GM18867 (cell line): ENCODE measurements at regions not wholly inside any gene's neighbourhood (a gene's known extent, or its start where the extent isn't known, plus 50 kb on each side); places are given as distances from the start of the nearest gene placed in this dataset.

ENCODE experiments used
- ATAC-seq: cut with Tn5 transposase; IDR thresholded peaks from one replicate; pipeline ENCODE4 v1.9.1; 2021; ENCODE audit warnings: mild to moderate bottlenecking, moderate library complexity; ENCODE audit not compliant: unreplicated experiment

- ATAC-seq, result no peak
These were observed 903.7 kb upstream of the USP15 start for GRCh38 chr12:61356485-61356884.

- no peak for ATAC-seq
These were observed 902.7 kb upstream of the USP15 start for GRCh38 chr12:61357496-61357895.

GRCh38 chr12:61362037-61362436, 898.2 kb upstream of the USP15 start:
- no peak for ATAC-seq

DNA sequence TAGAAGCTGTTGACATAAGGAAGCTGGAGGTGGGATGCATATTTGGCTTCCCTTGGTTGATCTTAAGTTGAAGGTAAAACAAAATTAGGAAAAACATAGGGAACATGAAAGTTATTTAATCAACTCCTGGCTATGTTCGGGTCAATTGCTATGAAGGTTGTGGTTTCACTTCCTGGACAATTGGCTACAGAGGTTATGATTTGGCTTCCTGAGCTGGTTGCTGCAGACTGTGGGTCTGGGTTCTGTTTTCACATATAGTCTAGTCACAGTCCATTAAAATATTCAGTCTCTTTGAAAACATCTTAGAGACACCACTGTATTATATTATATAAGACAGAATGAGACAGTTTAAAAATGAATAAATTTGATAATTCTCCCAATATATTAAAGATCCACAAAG, 895.2 kb upstream of the USP15 start:
- ATAC-seq, result no peak

DNA sequence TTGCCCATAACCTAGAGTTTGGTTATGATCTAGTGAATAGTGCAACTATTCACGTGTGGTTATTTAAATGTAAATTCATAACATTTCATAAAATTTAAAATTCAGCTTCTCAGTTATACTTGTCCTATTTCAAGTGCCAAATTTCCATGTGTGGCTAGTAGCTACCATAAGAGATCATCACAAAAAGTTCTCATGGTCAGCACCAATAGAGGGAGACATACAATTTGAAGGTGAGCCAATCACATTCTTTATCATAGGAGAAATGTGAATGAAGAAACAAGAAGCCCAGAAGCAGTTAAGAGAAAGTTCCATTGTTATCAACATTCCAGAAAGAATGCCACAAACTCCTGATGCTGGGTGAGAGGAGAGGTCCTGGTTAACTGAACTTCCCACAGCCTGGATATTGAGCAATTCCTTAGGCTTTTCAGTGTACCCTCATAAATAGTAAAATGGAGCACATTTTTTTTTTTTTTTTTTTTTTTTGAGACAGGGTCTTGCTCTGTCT, 892.9 kb upstream of the USP15 start:
- ATAC-seq, result no peak

DNA sequence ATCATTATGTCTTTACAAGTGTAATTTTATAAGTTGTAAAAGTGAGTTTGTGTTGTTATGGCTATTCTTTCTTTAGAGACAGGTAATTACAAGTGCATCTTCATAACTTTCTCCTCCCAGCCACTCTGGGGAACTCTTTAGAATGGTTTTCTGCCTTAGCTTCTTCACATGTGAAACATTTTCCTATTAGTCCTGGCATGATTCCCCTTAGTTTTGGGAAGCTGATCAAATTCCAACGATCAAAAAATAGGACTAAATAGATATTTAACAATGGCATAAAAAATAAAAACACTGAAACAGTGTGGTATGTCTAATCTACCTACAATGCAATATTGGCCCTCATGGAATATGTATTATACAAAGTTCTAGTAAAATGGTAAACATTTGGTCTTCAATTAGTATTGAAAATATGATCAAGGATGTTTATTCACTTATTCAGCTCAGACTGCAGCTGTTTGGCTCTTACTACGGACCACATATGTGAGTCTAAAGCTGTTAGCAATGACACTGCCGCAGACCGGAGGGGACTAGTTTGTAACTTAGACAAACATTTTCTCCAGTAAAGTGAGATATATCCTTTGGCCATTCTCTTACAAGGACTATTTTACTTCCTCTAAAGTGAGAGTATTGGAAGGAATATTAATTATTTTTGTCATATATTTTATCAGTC, 890.8 kb upstream of the USP15 start:
- ATAC-seq, result no peak

DNA sequence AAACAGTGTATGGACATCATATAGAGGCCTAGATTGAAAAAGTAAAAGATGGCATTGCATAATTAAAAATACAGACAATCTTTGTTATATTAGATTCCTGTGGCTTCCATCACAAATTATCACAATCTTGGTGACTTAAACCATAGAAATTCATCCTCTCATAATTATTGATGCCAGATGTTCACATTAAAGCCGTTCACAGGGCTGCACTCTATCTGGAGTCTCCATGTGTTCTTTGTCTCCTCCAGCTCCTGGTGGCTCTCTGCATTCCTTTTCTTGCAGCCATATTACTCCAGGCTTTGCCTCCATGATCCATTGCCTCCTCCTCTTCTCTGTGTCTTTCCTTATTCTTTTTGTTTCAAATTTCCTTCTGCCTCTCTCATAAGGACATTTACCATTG, 875.7 kb upstream of the USP15 start:
- no peak for ATAC-seq

DNA sequence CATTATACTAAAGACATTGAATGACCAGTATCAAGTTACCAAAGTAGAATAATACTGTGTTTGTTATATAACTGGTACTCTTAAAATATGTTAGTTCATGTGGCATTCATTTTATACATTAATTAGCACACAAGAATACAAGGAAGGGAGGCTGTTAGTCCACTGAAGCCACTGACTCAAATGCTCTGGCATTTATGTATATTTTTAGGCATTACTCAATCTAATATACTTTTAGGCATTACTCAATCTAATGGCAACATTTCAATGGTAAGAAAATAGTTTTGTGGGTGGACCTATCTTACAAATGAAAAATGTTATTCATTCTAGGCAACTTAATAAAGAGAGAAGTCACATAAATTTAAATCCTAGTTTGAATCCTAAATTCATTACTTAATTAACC, 874.4 kb upstream of the USP15 start:
- no peak for ATAC-seq

DNA sequence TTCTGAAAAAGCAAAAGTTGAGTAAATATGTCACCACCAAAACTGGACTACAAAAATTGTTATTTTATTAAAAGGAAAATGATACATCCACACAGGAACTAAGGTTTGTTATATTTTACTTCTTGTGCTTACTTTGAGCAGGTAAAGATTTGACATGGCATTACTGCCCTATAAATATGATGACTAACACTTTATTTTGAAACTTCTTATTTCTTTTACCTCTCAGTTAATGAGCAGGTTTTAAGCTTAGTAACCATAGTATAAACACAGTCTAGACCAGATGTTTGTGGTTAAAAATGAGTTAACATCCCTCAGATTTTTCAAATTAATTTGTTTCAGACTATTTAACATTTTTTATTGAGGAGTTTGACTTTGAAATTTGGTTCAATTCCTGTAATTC, 862.5 kb upstream of the USP15 start:
- ATAC-seq, result no peak

DNA sequence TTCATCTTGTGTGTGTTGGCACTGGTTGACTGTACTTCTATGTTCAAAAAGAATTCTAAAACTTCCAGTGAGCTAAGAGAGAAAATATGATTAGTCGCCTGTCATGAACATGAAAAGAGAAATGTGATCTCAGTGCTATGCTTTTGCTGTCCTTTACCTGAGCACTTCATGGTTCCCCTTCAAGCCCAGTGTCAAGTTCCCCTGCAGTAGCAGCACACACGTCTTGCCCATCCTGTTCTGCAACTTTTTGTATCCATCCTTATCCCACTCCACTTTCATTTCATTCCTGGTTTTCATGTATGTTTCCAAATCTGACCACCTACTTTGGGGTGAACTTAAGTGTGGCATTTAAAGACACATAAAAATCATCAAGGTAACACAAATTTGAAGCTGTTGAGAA, 848.0 kb upstream of the USP15 start:
- ATAC-seq, result no peak

GRCh38 chr12:61414470-61414869, 845.7 kb upstream of the USP15 start:
- ATAC-seq, result no peak

DNA sequence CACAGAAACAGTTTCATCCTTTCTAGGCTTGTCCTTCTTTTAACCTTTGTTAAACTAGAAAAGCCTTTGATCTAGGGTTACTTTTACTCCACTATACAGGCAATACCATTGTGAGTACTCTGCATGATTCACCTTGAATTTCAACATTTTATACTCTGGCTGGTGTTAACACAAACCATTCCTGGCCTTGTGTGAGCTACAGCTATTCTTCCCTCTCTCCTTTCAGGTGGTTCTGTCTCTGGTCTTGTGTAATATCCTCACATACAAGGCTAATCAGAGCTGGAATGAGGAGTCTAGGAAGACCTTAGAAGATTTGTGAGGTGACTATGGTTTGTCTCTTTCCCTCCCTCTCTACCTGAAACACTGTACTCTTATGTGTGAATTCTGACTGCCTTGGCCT, 837.4 kb upstream of the USP15 start:
- no peak for ATAC-seq

DNA sequence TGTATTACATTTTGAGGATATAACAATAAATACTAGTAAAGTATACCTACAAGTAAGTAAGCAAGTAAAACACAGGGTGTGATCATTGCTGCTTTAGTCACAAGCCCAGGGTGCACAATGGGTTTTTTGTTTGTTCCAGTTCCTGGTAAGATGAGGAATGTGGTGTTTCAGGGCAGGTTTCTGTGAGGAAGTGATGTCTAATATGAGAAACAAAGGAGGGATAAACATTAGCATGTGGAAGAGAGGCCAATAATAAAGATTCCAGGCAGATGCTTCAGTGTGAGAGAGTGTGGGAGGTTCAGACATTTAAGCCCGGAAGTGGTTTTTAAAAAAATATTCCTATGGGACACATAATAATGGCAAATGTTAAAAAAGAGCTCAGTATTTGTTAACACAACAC, 808.1 kb upstream of the USP15 start:
- ATAC-seq, result no peak

DNA sequence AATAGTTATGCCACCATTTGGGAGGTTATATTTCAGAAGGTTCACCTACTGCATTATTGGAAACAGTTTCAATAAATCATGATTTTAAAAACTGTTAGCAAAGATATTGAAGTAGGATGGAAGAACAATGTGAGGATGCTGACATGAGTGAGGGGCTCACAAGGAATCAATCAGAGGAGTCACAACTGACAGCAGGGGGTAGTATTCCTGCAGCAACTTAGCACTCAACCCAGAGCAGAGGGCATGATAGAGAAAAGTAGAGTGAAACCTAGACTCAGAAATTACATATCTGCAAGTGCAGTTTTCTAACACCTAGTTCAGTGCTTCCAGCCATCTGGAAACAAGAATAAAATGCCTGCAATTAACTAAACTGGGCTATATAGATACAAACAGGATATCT, 772.5 kb upstream of the USP15 start:
- no peak for ATAC-seq

- ATAC-seq, result no peak
These were observed 769.4 kb upstream of the USP15 start for GRCh38 chr12:61490526-61491498.

GRCh38 chr12:61502179-61502578, 758.0 kb upstream of the USP15 start:
- ATAC-seq, result no peak

DNA sequence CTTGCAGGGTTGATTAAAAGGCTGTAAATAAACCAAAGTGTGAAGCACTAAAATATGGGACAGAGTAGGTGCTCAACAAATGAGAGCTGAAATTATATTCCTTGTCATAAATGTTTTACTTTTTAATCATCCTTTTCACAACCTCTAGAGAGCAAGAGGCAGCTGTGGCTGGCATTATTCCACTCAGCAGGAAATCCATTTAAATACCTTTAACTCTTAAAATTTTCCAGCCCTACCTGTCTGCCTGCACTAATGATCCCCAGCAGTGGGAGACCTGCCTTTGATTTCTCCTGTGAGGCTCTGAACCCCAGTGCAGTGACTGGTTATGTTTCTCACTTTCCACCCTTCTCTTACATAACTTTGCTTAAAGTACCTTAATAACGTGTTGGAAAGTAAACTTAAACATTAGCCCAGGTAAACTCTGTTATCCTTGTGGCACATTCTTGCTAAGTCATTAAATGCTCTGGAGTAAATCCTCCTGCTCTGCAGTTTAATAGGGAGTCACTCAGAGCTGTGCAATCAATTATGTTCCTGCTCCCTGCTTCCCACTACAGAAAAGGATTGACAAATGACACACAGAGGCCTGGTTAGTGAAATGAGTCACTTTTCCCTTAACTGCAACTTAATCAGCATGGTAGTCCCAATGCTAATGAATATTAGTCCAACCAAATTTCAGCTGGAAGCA, 755.7 kb upstream of the USP15 start:
- ATAC-seq, result no peak

DNA sequence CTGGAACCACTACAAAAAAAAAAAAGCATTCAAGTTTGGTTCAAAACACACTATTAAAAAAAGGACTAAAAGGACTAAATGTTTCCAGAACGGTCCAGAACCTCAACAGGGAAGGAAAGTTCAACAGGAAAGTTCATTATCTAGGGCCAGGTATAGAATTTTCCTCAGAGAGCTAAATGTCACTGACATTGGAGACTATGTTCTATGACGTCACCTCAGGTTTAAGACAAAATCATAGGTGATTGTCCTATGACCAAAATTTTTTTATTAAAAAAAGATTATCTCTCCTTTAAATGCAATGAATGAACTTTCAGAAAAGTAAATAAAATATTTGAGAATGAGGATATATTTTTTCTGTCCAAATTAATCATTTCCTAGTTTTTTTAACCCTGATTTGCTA, 746.7 kb upstream of the USP15 start:
- no peak for ATAC-seq

DNA sequence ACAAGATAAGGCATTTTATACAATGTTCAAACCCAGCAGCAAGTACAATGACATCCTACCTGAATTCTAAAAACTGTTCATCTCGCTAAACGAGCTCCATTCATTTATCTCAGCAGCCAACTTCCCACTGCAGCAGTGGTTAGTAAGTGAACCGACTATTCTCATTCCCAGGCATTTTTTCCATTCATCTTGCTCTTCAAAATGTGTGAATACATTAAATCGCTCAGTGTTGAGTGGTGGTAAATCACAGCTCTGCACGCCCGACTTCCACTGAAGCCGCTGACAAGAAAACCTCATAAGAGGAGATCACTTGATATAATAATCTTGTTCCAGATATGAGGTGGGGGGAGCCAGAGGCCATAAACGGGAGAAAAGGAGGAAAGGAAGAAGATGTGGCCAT, 746.2 kb upstream of the USP15 start:
- no peak for ATAC-seq

- no peak for ATAC-seq
These were observed 738.9 kb upstream of the USP15 start for GRCh38 chr12:61521258-61521657.

DNA sequence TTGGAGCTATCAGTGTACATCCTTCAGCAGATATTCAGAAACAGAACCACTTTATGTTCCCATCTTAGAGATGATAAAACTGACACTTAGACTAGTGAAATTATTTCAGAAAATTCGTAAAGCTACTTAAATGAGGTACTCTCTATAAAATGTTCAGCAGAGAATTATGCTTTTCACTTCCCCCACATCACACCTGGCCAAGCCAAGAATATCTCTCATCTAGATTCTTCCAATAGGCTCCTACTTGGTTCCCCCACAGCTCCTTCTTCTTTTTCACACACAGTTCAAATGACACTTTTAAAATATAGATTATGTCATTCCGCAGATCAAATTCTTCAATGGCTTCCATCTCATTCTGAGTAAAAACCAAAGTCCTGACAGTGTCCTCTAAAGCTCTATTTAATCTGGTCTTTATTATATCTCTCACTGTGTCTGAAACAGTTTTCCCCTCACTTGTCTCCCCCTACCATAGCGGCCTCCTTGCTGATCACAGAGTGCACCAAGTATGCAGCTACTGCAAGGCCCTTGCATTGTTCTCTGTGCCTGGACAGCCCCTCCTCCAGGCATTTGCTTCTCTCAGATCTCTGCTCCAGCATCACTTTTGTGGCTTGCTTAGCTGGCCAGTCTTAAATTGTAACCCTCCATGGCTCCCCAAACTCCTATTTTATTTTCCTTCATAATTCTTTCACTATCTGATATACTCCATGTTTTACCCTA, 736.8 kb upstream of the USP15 start:
- ATAC-seq, result no peak
